DND-41 (cell line): ENCODE measurements at regions not wholly inside any gene's neighbourhood (a gene's known extent, or its start where the extent isn't known, plus 50 kb on each side); places are given as distances from the start of the nearest gene placed in this dataset.

ENCODE experiments used
- ATAC-seq: fragments of 200-7000 bp; cut with Tn5 transposase; 3 replicates; pipeline ENCODE4 v1.9.1; 2021; ENCODE audit warnings: low read depth; ENCODE audit not compliant: insufficient read depth
- DNase-seq: peaks from one replicate; pipeline ENCODE4 v3.0.0-alpha.2; 2020
- H2AFZ ChIP-seq: 2 replicates; pipeline ENCODE4 v1.6.0; 2012; ENCODE audit warnings: low read depth, low read length
- H3K27ac ChIP-seq: 2 replicates; pipeline ENCODE4 v1.5.1; 2012; ENCODE audit warnings: low read length, inconsistent platforms
- H3K27me3 ChIP-seq: fragments of 200-600 bp; sonication (generic); 2 replicates; pipeline ENCODE4 v1.6.0; 2012; ENCODE audit warnings: low read length, mild to moderate bottlenecking, inconsistent platforms; ENCODE audit not compliant: insufficient read depth, poor library complexity
- H3K36me3 ChIP-seq: 2 replicates; pipeline ENCODE4 v1.5.1; 2012; ENCODE audit warnings: low read length, inconsistent platforms; ENCODE audit not compliant: insufficient read depth
- H3K4me1 ChIP-seq: 2 replicates; pipeline ENCODE4 v1.5.1; 2012; ENCODE audit warnings: mild to moderate bottlenecking, low read length; ENCODE audit not compliant: insufficient read depth
- H3K4me2 ChIP-seq: 2 replicates; pipeline ENCODE4 v1.6.0; 2012; ENCODE audit warnings: mild to moderate bottlenecking, moderate library complexity, low read length, inconsistent platforms; ENCODE audit not compliant: insufficient read depth
- H3K4me3 ChIP-seq, 2 experiments: fragments of 200-600 bp in 1 of 2; shearing (Covaris generic) in 1 of 2; 2 replicates each; pipeline ENCODE4 v1.5.1; 2012 to 2016; ENCODE audit warnings: inconsistent platforms in 2 of 2, low read length in 2 of 2, mild to moderate bottlenecking in 2 of 2, low read depth in 1 of 2, moderate library complexity in 1 of 2
- H3K79me2 ChIP-seq: 2 replicates; pipeline ENCODE4 v1.6.0; 2012; ENCODE audit warnings: low read length, inconsistent platforms; ENCODE audit not compliant: insufficient read depth
- H3K9ac ChIP-seq: 2 replicates; pipeline ENCODE4 v1.6.0; 2012; ENCODE audit warnings: low read depth, mild to moderate bottlenecking, inconsistent platforms, low read length, moderate library complexity
- H3K9me3 ChIP-seq: 2 replicates; pipeline ENCODE4 v1.5.1; 2012; ENCODE audit warnings: low read length, moderate library complexity, mild to moderate bottlenecking, inconsistent platforms; ENCODE audit not compliant: insufficient read depth, severe bottlenecking
- H4K20me1 ChIP-seq: 2 replicates; pipeline ENCODE4 v1.6.0; 2012; ENCODE audit warnings: low read length; ENCODE audit not compliant: insufficient read depth
- EZH2 ChIP-seq: IDR thresholded peaks from 3 replicates; pipeline ENCODE4 v1.6.1; 2012; ENCODE audit warnings: borderline replicate concordance, low read depth, mild to moderate bottlenecking, moderate library complexity, low read length, inconsistent platforms; ENCODE audit not compliant: severe bottlenecking
- TF ChIP-seq, protein P1 (sequence below): IDR thresholded peaks from 2 replicates; pipeline ENCODE4 v1.5.1; 2012; ENCODE audit warnings: borderline replicate concordance, low read length, moderate library complexity, mild to moderate bottlenecking; ENCODE audit not compliant: poor library complexity, severe bottlenecking; ENCODE audit errors: extremely low read depth

DNA sequence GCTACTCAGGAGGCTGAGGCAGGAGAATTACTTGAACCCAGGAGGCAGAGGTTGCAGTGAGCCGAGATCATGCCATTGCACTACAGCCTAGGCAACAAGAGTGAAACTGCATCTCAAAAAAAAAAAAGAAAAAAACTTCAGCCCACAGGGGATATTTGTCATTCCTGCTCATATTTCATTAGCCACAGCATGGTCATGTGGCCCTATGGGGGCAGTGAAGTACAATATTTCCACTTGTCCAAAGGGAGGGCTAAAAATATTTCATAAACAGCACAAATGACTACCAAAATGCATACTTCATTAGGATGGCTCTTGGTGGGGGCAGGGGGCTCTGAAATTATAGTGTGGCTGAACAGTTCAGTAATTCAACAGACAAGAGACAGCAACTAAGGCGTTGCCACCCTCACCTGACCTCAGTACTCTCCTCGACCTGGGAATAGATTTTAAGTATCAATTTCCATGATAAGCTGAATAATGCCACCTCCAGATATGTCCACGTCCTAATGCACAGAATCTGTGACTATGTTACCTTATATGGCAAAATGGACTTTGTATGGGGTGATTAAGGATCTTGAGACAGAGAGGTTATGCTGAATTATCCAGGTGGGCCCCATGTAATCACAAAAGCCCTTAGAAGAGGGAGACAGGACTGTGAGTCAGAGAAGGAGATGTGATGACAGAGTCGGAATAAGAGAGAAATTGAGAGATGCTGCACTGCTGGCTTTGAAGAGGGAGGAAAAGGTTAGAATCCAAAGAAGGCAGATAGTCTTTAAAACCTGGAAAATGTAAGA, 158.2 kb upstream of the CRIM1 start:
- no peaks in the 10 kb centered on the region for H4K20me1 ChIP-seq
- no peak for DNase-seq
- no peak overlapping the region for H3K4me2 ChIP-seq
- TF ChIP-seq EZH2: no peak
- TF ChIP-seq, protein P1, sequence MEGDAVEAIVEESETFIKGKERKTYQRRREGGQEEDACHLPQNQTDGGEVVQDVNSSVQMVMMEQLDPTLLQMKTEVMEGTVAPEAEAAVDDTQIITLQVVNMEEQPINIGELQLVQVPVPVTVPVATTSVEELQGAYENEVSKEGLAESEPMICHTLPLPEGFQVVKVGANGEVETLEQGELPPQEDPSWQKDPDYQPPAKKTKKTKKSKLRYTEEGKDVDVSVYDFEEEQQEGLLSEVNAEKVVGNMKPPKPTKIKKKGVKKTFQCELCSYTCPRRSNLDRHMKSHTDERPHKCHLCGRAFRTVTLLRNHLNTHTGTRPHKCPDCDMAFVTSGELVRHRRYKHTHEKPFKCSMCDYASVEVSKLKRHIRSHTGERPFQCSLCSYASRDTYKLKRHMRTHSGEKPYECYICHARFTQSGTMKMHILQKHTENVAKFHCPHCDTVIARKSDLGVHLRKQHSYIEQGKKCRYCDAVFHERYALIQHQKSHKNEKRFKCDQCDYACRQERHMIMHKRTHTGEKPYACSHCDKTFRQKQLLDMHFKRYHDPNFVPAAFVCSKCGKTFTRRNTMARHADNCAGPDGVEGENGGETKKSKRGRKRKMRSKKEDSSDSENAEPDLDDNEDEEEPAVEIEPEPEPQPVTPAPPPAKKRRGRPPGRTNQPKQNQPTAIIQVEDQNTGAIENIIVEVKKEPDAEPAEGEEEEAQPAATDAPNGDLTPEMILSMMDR: no peak
- H3K9ac ChIP-seq: no peak overlapping the region
- ATAC-seq: no peak
- H3K27me3 ChIP-seq: no peaks in the 10 kb centered on the region
- H3K4me3 ChIP-seq: no peak overlapping the region
- H3K9me3 ChIP-seq: no peaks in the 10 kb centered on the region
- no peak overlapping the region for H2AFZ ChIP-seq
- no peaks in the 10 kb centered on the region for H3K4me1 ChIP-seq
- no peak overlapping the region for H3K27ac ChIP-seq
- no peaks in the 10 kb centered on the region for H3K79me2 ChIP-seq
- H3K36me3 ChIP-seq: no peaks in the 10 kb centered on the region

GRCh38 chr2:36193680-36194079, 161.9 kb upstream of the CRIM1 start:
- no peaks in the 10 kb centered on the region for H3K4me1 ChIP-seq
- no peak overlapping the region for H2AFZ ChIP-seq
- H4K20me1 ChIP-seq: no peaks in the 10 kb centered on the region
- no peaks in the 10 kb centered on the region for H3K27me3 ChIP-seq
- ATAC-seq (no peak), DNase-seq (no peak)
- TF ChIP-seq, protein P1: no peak
- no peak for TF ChIP-seq EZH2
- no peaks in the 10 kb centered on the region for H3K79me2 ChIP-seq
- no peaks in the 10 kb centered on the region for H3K9me3 ChIP-seq
- no peak overlapping the region for H3K27ac ChIP-seq
- H3K4me2 ChIP-seq: no peak overlapping the region
- H3K36me3 ChIP-seq: no peaks in the 10 kb centered on the region
- H3K4me3 ChIP-seq: no peak overlapping the region
- H3K9ac ChIP-seq: no peak overlapping the region

DNA sequence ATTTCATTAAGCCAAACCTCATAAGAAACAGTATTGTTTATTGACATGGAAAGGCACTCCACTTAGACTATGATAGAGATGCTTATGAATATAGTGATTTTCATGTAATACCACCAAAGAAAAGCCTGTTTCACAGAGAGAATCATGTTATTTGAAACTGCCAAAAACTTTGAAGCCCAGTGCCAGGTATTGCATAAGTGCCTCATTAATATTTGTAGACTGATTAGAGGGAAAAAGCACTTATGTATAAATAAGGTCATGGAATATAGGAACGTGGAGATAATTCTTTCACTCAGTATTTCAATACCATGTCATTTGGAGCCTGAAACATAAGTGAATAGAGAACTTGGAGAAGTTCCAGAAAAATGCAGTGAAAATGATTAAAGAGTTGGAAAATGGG, 162.6 kb upstream of the CRIM1 start:
- TF ChIP-seq, protein P1: no peak
- TF ChIP-seq EZH2: no peak
- no peak for DNase-seq
- Histone ChIP-seq H3K4me2 (no peak overlapping the region), H3K27me3 (no peaks in the 10 kb centered on the region), H3K79me2 (no peaks in the 10 kb centered on the region), H3K9me3 (no peaks in the 10 kb centered on the region), H3K27ac (no peak overlapping the region), H3K4me3 (no peak overlapping the region), H4K20me1 (no peaks in the 10 kb centered on the region), H3K4me1 (no peaks in the 10 kb centered on the region), H3K9ac (no peak overlapping the region), H2AFZ (no peak overlapping the region), H3K36me3 (no peaks in the 10 kb centered on the region)
- no peak for ATAC-seq
